ENCODE measurements at regions not wholly inside any gene's neighbourhood (a gene's known extent, or its start where the extent isn't known, plus 50 kb on each side); places are given as distances from the start of the nearest gene placed in this dataset.
A peak's percentile ranks its signal among the peaks of the same experiment; 100 is the strongest.

GRCh38 chr2:4370422-4371090 is 667.2 kb downstream of the DCDC2C start:
- Histone ChIP-seq H2AFZ (ENCODE audit: low read length) (no peak overlapping the region), H4K20me1 (ENCODE audit: insufficient read depth, low read length) (no peaks in the 10 kb centered on the region), H3K4me1 (ENCODE audit: insufficient read depth, low read length) (no peaks in the 10 kb centered on the region), H3K27me3 (ENCODE audit: control insufficient read depth in 1 of 2, insufficient read depth in 2 of 2, low read length in 2 of 2) (no peaks in the 10 kb centered on the region), H3K4me2 (ENCODE audit: low read depth, low read length) (no peak overlapping the region), H3K79me2 (ENCODE audit: insufficient read depth, low read length) (no peaks in the 10 kb centered on the region), H3K9ac (ENCODE audit: insufficient read depth, low read depth, low read length) (no peak overlapping the region), H3K4me3 (replicated peaks in 1 of 3; ENCODE audit: insufficient read depth in 1 of 3, low read depth in 2 of 3, low read length in 3 of 3) (no peak overlapping the region), H3K36me3 (replicated peaks in 1 of 2; ENCODE audit: control insufficient read depth in 1 of 2, insufficient read depth in 2 of 2, low read length in 2 of 2) (no peaks in the 10 kb centered on the region), H3K27ac (ENCODE audit: extremely low read length, insufficient read depth, low read length) (no peak overlapping the region), H3K9me3 (ENCODE audit: low read length) (peaks cover 91% of the 10 kb centered on the region)
- WGBS (ENCODE audit: low lambda C conversion rate): under 1% methylated on average over 3 of the region's 3 CpGs
- no peak for FAIRE-seq
- no peak for DNase-seq (ENCODE audit: low spot score)
- TF ChIP-seq TBX2 (CRISPR knock-in tag; IDR thresholded peaks at IDR 0.05; ENCODE audit: borderline replicate concordance) (no peak), ATF7 (IDR thresholded peaks at IDR 0.05) (peak; percentile 56), ATF7 (CRISPR knock-in tag; IDR thresholded peaks at IDR 0.05) (no peak)
- ATAC-seq: no peak
- intact Hi-C loops (cut with micrococcal nuclease; ENCODE audit: unreplicated experiment): no loop called here
- in situ Hi-C loops (cut with HindIII; ENCODE audit: extremely low pct_ligation_motif_present, low pct_unique_long_range_greater_than_20kb): no loop called here
- ChIA-PET CTCF (ENCODE audit: low intra/inter-chr PET ratio, low total read pairs) (no interaction called here), POLR2A (no interaction called here)
- no TSS peak for BruUV-seq (replicated peaks)

- Histone ChIP-seq H3K4me3 (replicated peaks in 1 of 3; ENCODE audit: insufficient read depth in 1 of 3, low read depth in 2 of 3, low read length in 3 of 3) (no peak overlapping the region), H3K27me3 (ENCODE audit: control insufficient read depth in 1 of 2, insufficient read depth in 2 of 2, low read length in 2 of 2) (no peaks in the 10 kb centered on the region), H3K36me3 (replicated peaks in 1 of 2; ENCODE audit: control insufficient read depth in 1 of 2, insufficient read depth in 2 of 2, low read length in 2 of 2) (no peaks in the 10 kb centered on the region), H3K4me2 (ENCODE audit: low read depth, low read length) (no peak overlapping the region), H3K9ac (ENCODE audit: insufficient read depth, low read depth, low read length) (no peak overlapping the region), H3K4me1 (ENCODE audit: insufficient read depth, low read length) (no peaks in the 10 kb centered on the region), H3K27ac (ENCODE audit: extremely low read length, insufficient read depth, low read length) (no peak overlapping the region), H4K20me1 (ENCODE audit: insufficient read depth, low read length) (no peaks in the 10 kb centered on the region), H2AFZ (ENCODE audit: low read length) (no peak overlapping the region), H3K9me3 (ENCODE audit: low read length) (peaks cover 83% of the 10 kb centered on the region), H3K79me2 (ENCODE audit: insufficient read depth, low read length) (no peaks in the 10 kb centered on the region)
- ChIA-PET POLR2A (no interaction called here), CTCF (ENCODE audit: low intra/inter-chr PET ratio, low total read pairs) (no interaction called here)
- intact Hi-C loops (cut with micrococcal nuclease; ENCODE audit: unreplicated experiment) (no loop called here), in situ Hi-C loops (cut with HindIII; ENCODE audit: extremely low pct_ligation_motif_present, low pct_unique_long_range_greater_than_20kb) (no loop called here)
- no TSS peak for BruUV-seq (replicated peaks)
- ATAC-seq (no peak), DNase-seq (ENCODE audit: low spot score) (no peak), FAIRE-seq (no peak)
- 1% methylated on average over 5 of the region's 5 CpGs for WGBS (ENCODE audit: low lambda C conversion rate)
- no peak for TF ChIP-seq ZBTB43 (CRISPR knock-in tag; conservative IDR thresholded peaks at IDR 0.05)
These were observed 677.7 kb downstream of the DCDC2C start for GRCh38 chr2:4381049-4381448.
